T-helper 17 cell (primary cell): ENCODE measurements at regions not wholly inside any gene's neighbourhood (a gene's known extent, or its start where the extent isn't known, plus 50 kb on each side); places are given as distances from the start of the nearest gene placed in this dataset.
"Not testable (repeated sequence)": the region's sequence is repeated elsewhere in the genome, so short reads cannot be mapped to it uniquely, and the experiment has no call there.

Source experiments
- ATAC-seq: fragments of 150-1000 bp; cut with Tn5 transposase; 2 replicates; pipeline ENCODE4 v1.10.0; 2021; ENCODE audit warnings: mild to moderate bottlenecking, moderate library complexity
- DNase-seq, 3 donors: peaks; one replicate each; pipeline versions ENCODE4 v3.0.0 to v3.0.0-alpha.2; 2020 to 2021
- H3K9me3 ChIP-seq: one replicate; pipeline ENCODE4 v1.7.0; 2013; ENCODE audit warnings: low read length, mild to moderate bottlenecking; ENCODE audit not compliant: control insufficient read depth, poor library complexity, severe bottlenecking
- H3K27ac Mint-ChIP-seq: one replicate; pipeline ENCODE4 v1.8.0; 2022; ENCODE audit warnings: mild to moderate bottlenecking, moderate library complexity, mixed read lengths
- H3K27me3 Mint-ChIP-seq: one replicate; pipeline ENCODE4 v1.8.0; 2022; ENCODE audit warnings: mixed read lengths
- H3K36me3 Mint-ChIP-seq: one replicate; pipeline ENCODE4 v1.8.0; 2022; ENCODE audit warnings: low read depth, mixed read lengths
- H3K4me1 Mint-ChIP-seq: one replicate; pipeline ENCODE4 v1.8.0; 2022; ENCODE audit warnings: mild to moderate bottlenecking, mixed read lengths
- H3K4me3 Mint-ChIP-seq: one replicate; pipeline ENCODE4 v1.8.0; 2022; ENCODE audit warnings: mild to moderate bottlenecking, moderate library complexity, mixed read lengths

DNA sequence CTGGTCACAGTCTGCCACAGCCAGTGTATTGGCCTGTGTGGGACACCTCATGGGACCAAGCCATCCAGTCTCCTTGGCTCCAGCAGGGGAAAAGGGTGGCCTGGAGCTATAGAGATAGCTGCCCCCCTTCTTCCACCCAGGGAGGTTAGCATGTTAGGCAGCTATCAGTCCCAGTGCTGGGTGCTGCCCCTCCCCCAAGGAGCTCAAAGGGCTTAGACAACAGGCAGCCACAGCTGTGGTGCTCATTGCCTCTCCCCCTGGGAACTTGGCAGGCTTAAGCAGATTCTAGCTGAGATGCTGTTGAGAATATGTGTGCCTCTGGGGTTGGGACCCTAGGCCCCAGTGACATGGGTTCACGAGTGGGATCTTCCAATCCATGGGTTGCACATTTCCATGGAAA lies 226.0 kb upstream of the PTGER4 start:
- H3K27me3 Mint-ChIP-seq, result no peaks in the 10 kb centered on the region
- no peak for DNase-seq
- H3K9me3 ChIP-seq, result no peaks in the 10 kb centered on the region
- no peaks in the 10 kb centered on the region for H3K4me1 Mint-ChIP-seq
- no peak overlapping the region for H3K4me3 Mint-ChIP-seq
- H3K27ac Mint-ChIP-seq, result no peak overlapping the region
- H3K36me3 Mint-ChIP-seq, result no peaks in the 10 kb centered on the region
- ATAC-seq, result no peak

DNA sequence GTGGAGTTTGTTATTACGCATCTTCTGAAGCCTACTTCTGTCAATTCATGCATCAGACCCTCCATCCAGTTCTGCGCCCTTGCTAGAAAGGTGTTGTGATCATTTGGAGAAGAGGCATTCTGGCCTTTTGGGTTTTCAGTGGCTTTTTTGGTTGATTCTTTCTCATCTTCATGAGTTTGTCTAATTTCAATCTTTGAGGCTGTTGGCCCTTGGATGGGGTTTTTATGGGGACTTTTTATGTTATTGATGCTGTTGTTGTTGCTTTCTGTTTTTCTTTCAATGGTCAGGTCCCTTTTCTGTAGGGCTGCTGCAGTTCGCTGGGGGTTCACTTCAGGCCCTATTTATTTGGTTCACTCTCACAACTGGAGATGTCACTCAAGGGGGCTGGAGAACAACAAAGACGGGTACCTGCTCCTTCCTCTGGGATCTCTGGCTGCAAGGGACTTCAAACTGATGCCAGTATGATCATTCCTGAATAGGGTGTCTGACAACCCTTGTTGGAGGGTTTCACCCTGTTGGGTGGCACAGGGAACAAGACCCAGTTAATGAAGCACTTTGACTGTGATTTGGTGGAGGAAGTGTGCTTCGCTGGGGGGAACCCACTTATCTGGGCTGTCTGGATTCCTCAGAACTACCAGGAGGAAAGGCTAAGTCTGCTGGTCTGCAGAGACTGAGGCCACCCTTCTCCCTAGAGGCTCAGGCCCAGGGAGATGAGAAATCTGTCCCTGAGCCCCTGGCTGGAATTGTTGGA lies 226.7 kb upstream of the PTGER4 start:
- no peaks in the 10 kb centered on the region for H3K9me3 ChIP-seq
- Mint-ChIP-seq H3K36me3 (no peaks in the 10 kb centered on the region), H3K27ac (no peak overlapping the region), H3K4me3 (no peak overlapping the region), H3K4me1 (no peaks in the 10 kb centered on the region), H3K27me3 (no peaks in the 10 kb centered on the region)
- DNase-seq, result no peak
- ATAC-seq, result no peak

DNA sequence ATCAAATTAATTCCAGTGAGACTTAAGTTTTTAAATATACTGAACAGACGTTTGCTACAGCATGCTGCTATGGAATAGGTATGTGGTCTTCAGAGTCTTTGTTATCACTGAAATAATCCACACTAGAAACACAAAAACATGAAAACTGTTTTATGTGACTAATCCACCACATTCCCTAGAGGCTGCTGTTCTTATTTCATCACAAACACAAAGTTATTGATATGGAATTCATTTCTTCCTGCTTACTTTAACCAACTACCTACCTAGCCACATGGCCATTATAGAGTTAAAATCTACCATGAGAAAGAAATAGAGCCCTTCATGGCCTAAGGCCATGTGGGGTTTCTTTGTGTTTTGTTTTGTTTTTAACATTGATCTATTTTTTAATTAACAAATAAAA lies 232.3 kb upstream of the PTGER4 start:
- peaks cover 2% of the 10 kb centered on the region for H3K9me3 ChIP-seq
- ATAC-seq, result no peak
- no peak for DNase-seq
- Mint-ChIP-seq H3K36me3 (no peaks in the 10 kb centered on the region), H3K4me3 (no peak overlapping the region), H3K27ac (no peak overlapping the region), H3K4me1 (peaks cover under 1% of the 10 kb centered on the region), H3K27me3 (no peaks in the 10 kb centered on the region)

DNA sequence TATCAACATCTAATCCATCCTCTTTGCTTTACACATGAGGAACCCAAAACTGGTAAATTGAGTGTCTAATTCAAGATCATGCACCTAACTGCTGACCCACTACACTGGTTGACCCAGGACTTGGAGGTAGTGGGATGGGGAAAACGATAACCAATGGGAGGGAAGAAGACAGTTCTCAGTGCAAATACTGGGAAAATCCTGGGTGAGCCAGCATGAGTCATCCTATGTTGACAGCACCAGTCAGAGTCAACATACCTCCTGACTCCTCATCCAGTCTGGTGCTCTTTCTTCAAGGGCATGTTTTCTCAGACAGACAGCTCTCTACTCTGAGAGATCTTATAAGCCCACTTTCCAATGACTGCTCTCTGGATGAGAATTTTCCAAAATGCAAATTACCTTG lies 232.8 kb upstream of the PTGER4 start:
- Mint-ChIP-seq H3K36me3 (no peaks in the 10 kb centered on the region), H3K27ac (no peak overlapping the region), H3K27me3 (no peaks in the 10 kb centered on the region), H3K4me3 (no peak overlapping the region), H3K4me1 (peaks cover 4% of the 10 kb centered on the region)
- peaks cover 2% of the 10 kb centered on the region for H3K9me3 ChIP-seq
- DNase-seq (no peak), ATAC-seq (no peak)

DNA sequence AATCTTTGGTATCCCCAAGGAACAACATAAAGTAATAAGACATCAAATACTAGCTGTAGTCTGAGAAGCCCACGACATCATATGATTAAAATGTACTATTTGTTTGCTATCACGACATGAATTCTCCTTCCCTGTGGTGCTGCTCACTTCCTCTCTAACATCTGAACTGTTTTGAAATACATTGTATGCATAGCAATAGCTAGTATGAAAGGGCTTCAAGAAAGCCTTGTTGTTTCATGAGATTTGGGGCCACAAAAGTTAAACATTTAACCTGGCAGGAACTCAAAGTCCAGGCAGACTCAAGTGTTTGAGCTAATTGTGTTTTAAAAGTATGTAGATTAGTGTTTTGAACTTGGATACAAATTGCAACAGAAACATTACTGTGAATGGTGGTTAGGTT lies 237.4 kb upstream of the PTGER4 start:
- H3K4me1 Mint-ChIP-seq, result peaks cover 21% of the 10 kb centered on the region
- H3K4me3 Mint-ChIP-seq, result peak overlapping the region; percentile 70
- H3K27me3 Mint-ChIP-seq, result no peaks in the 10 kb centered on the region
- H3K36me3 Mint-ChIP-seq, result no peaks in the 10 kb centered on the region
- H3K27ac Mint-ChIP-seq, result peak overlapping the region; percentile 91
- ATAC-seq (no peak), DNase-seq (no peak)
- H3K9me3 ChIP-seq, result peaks cover 2% of the 10 kb centered on the region

DNA sequence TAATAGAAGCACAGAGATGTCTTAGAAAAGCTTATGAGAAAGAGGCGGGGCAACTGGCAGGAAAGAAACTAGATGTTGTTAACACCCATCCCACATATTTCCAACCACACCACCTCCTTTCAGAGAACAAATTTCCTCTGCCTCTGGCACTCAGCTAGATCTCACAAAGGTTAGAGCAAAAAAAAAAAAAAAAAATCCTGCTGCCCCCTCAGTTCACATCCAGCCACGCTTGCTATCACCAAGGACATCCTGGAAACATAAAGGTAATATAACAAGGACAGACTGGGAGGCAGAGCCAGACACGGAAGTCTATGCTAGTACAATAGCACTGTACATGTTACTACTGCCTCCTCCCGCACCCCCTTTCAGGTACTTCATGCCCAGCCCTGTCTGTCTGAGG lies 238.0 kb upstream of the PTGER4 start:
- peaks cover 2% of the 10 kb centered on the region for H3K9me3 ChIP-seq
- H3K4me3 Mint-ChIP-seq, result no peak overlapping the region
- ATAC-seq (peak; percentile 76), DNase-seq (no peak)
- H3K36me3 Mint-ChIP-seq, result no peaks in the 10 kb centered on the region
- peak overlapping the region; percentile 91 for H3K27ac Mint-ChIP-seq
- peaks cover 24% of the 10 kb centered on the region for H3K4me1 Mint-ChIP-seq
- no peaks in the 10 kb centered on the region for H3K27me3 Mint-ChIP-seq

DNA sequence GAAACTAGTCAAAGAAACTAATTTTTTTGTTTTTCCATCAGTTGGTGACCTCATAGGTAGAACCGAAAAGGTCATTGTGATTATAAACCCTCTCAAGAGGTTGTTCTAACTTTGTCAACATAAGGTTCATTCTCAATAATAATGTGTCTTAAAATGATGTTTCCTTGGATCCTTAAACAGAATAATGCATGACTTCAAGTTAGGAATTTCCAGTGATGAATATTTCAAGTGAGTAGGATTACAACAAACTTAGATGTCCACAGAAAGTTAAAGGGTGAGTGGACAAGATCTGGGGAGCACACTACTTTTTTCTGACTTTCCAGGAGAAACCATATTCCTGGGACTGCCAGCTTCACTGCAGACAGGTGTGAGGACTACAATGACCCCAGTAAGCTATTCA lies 239.0 kb upstream of the PTGER4 start:
- H3K27me3 Mint-ChIP-seq, result no peaks in the 10 kb centered on the region
- peaks cover 31% of the 10 kb centered on the region for H3K4me1 Mint-ChIP-seq
- no peak for ATAC-seq
- no peak for DNase-seq
- H3K36me3 Mint-ChIP-seq, result no peaks in the 10 kb centered on the region
- H3K4me3 Mint-ChIP-seq, result no peak overlapping the region
- H3K27ac Mint-ChIP-seq, result peak overlapping the region; percentile 91
- H3K9me3 ChIP-seq, result peaks cover 2% of the 10 kb centered on the region

DNA sequence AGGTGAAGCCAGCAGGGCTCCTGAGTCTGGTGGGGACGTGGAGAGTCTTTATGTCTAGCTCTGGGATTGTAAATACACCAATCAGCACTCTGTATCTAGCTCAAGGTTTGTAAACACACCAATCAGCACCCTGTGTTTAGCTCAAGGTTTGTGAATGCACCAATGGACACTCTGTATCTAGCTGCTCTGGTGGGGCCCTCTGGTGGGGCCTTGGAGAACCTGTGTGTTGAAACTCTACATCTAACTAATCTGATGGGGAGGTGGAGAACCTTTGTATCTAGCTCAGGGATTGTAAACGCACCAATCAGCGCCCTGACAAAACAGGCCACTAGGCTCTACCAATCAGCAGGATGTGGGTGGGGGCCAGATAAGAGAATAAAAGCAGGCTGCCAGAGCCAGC lies 240.6 kb upstream of the PTGER4 start:
- not testable (repeated sequence) for ATAC-seq, H3K36me3 Mint-ChIP-seq, H3K27me3 Mint-ChIP-seq, H3K9me3 ChIP-seq, H3K4me3 Mint-ChIP-seq
- Mint-ChIP-seq H3K27ac (peak overlapping the region; percentile 39), H3K4me1 (peaks cover 35% of the 10 kb centered on the region)
- DNase-seq, result peak in 1 of 3 donors; percentile 21

DNA sequence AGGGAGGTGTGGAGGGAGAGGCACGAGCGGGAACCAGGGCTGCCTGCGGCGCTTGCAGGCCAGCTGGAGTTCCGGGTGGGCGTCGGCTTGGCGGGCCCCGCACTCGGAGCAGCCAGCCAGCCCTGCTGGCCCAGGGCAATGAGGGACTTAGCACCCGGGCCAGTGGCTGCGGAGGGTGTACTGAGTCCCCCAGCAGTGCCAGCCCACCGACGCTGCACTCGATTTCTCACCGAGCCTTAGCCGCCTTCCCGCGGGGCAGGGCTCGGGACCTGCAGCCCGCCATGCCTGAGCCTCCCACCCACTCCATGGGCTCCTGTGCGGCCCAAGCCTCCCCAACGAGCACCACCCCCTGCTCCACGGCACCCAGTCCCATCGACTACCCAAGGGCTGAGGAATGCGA lies 241.1 kb upstream of the PTGER4 start:
- H3K4me1 Mint-ChIP-seq, result peaks cover 35% of the 10 kb centered on the region
- H3K9me3 ChIP-seq, ATAC-seq, H3K36me3 Mint-ChIP-seq, DNase-seq, H3K27me3 Mint-ChIP-seq, H3K4me3 Mint-ChIP-seq: not testable (repeated sequence)
- peak overlapping the region; percentile 39 for H3K27ac Mint-ChIP-seq

DNA sequence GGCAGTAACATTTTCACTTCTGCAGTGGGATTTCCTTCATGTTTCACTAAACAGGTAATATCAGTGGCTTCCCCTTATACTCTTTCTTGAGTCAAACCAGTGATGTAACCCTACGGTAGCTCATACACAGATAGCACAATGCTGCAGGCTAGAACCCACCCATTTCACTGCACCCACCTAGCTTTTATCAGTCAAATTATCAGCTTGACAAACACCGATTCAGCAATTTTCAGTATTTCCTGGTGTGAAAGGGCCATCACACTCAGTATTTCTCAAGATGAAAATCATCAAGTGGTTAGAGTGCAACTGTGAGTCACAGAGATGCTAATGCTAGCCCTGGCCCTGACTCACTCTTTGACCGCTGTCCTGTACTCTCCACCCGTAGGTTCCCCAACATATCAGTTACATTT lies 242.3 kb upstream of the PTGER4 start:
- peak overlapping the region; percentile 98 for H3K27ac Mint-ChIP-seq
- H3K36me3 Mint-ChIP-seq, result no peaks in the 10 kb centered on the region
- no peaks in the 10 kb centered on the region for H3K9me3 ChIP-seq
- H3K4me3 Mint-ChIP-seq, result no peak overlapping the region
- DNase-seq, result no peak
- peaks cover 35% of the 10 kb centered on the region for H3K4me1 Mint-ChIP-seq
- H3K27me3 Mint-ChIP-seq, result no peaks in the 10 kb centered on the region
- ATAC-seq, result peak; percentile 18

DNA sequence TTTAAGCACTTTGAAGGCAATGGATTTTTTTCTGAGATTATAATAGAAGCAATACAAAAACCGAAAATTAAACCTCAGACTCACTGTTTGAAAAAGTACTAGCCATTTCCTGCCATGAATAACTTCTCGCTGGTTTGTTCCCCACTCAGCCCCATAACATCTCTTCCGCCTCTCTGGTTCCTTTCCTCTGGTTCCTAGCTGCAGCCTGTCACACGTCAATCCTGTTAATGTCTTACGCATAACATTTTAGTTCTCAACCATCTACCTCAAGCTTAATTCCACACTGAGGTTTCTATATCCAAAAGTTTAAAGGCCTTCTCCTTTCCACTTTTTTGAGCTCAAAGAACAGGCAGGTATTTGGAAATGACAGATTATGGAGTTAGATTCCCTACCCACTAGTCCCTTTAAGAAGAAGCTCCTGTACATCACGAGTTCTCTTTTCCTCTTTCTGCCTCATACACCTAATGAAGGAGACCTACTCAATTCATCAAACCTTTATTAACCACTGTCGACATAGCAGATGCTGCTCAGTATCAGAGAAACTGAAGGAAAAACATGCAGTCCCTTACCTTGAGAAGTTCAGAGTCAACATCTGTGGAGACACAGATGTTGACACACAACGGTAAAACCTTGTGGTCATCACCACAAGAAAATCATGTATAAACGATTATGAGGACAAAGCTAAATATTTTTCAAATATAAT lies 243.0 kb upstream of the PTGER4 start:
- ATAC-seq, result peak; percentile 90
- no peaks in the 10 kb centered on the region for H3K36me3 Mint-ChIP-seq
- H3K4me1 Mint-ChIP-seq, result peaks cover 30% of the 10 kb centered on the region
- no peaks in the 10 kb centered on the region for H3K9me3 ChIP-seq
- peak overlapping the region; percentile 74 for H3K4me3 Mint-ChIP-seq
- DNase-seq, result peak in 1 of 3 donors; percentile 17
- H3K27me3 Mint-ChIP-seq, result no peaks in the 10 kb centered on the region
- H3K27ac Mint-ChIP-seq, result peak overlapping the region; percentile 98

DNA sequence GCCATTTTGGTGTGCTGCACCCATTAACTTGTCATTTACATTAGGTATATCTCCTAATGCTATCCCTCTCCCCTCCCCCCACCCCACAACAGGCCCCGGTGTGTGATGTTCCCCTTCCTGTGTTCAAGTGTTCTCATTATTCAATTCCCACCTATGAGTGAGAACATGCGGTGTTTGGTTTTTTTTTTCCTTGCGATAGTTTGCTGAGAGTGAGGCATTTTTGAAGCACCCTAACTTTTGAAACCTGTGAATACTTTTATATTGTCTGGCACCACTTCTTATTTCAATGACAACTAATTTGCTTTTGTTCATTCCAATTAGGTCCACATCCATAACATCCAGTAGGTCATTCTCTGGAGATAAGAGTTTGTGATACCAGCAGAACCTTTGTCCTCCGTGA lies 244.0 kb upstream of the PTGER4 start:
- peak overlapping the region; percentile 98 for H3K27ac Mint-ChIP-seq
- not testable (repeated sequence) for DNase-seq, ATAC-seq, H3K36me3 Mint-ChIP-seq, H3K27me3 Mint-ChIP-seq, H3K9me3 ChIP-seq
- peak overlapping the region; percentile 5 for H3K4me3 Mint-ChIP-seq
- H3K4me1 Mint-ChIP-seq, result peaks cover 24% of the 10 kb centered on the region

DNA sequence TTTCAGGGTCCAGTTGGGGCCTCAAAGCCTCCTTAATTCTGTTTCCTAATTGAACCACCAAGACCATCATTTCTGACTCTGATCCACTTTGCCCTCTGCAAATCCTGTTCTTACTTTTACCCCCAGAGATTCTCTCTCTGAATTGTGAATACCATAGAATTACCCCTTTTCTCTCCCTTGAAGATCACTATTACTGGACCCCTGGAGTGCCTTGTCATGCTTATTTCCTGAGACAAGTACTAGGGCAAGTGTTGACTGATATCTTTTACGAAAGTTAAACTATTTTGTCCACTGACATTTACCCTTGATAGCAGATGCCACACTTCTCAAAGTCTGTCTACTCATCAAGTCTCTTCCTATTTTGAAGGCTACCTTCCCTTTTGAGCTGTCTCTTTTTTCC lies 246.9 kb upstream of the PTGER4 start:
- H3K27ac Mint-ChIP-seq, result no peak overlapping the region
- ATAC-seq, result no peak
- H3K9me3 ChIP-seq, result no peaks in the 10 kb centered on the region
- H3K27me3 Mint-ChIP-seq, result no peaks in the 10 kb centered on the region
- no peaks in the 10 kb centered on the region for H3K36me3 Mint-ChIP-seq
- peaks cover 39% of the 10 kb centered on the region for H3K4me1 Mint-ChIP-seq
- no peak for DNase-seq
- H3K4me3 Mint-ChIP-seq, result no peak overlapping the region

DNA sequence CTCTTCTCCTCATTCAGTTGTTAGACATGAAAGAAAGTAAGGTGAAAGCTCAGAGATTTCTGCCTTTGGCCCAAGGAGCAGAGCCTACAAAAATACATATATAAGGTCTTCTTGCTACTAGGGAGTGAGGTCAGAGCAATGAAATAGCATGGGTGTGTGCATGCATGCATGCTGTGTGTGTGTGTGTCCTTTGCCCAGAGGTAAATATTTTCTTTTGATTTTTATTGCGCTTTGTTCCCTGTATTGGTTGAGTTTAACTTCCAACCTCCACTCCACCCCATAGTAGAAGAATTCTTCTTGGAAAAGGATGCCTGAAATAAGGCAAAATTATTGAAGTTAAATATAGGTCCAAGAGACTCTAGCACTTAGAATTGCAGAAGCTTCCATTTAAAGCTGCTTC lies 248.0 kb upstream of the PTGER4 start:
- no peaks in the 10 kb centered on the region for H3K9me3 ChIP-seq
- no peak for ATAC-seq
- Mint-ChIP-seq H3K4me3 (no peak overlapping the region), H3K27ac (no peak overlapping the region), H3K36me3 (no peaks in the 10 kb centered on the region), H3K4me1 (peaks cover 34% of the 10 kb centered on the region), H3K27me3 (no peaks in the 10 kb centered on the region)
- no peak for DNase-seq
